ENCODE measurements at regions not wholly inside any gene's neighbourhood (a gene's known extent, or its start where the extent isn't known, plus 50 kb on each side); places are given as distances from the start of the nearest gene placed in this dataset.

DNA sequence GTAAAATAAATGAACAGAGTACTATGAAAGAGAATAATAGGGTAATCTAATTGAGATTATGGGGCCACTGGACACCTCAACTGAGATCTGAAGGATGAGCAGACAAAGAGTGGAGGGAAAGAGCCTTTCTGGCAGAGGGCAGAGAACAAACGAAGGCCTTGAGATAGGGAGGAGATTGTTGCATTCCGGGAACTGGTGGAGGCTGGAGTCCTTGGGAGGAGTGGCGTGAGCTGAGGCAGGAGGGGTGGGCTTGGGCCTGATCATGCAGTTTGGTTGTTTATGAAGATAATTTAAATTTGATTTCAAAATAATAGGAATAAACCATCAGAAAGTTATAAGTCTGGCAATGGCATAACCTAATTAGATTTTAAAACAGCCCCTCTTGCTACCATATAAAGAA is 59.5 kb upstream of the GALNT15 start:
- DNase-seq, result no peak

DNA sequence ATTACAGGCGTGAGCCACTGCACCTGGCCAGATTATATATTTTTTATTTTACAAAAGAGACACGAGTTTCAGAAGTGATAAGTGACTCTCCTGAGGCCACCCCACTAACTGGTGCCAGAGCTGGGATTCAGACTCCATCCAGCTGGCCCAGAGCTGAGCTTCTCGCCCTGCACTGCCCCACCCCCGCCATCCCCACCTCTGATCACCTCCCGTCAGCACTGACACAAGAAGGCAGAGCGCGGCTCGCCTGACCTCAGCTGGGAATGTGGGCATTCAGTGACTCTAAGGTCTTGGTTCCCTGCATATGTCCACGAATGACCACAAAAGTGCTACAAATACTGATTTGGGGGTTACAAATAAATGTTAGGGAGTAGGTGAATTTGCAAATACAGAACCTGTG is 56.1 kb upstream of the GALNT15 start:
- no peak for DNase-seq

DNA sequence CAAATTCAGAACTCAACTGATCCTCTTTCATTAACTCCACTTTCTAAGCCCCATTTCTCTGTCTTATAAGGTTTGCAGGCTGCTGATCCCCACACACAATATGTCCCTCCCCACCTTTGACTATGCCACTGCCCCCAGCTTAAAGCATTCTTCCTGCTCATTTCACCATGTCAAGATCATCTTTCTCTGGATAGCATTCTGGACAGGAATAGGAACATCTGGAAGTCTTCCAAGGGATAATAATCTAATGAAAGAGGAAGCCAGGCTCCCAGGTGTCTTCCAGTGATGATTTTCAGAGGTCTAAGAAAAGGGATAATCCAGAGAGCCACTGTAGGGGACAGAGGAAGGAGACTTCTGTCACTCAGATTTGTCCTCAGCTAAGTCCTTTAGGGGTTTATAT is 54.6 kb upstream of the GALNT15 start:
- no peak for DNase-seq

DNA sequence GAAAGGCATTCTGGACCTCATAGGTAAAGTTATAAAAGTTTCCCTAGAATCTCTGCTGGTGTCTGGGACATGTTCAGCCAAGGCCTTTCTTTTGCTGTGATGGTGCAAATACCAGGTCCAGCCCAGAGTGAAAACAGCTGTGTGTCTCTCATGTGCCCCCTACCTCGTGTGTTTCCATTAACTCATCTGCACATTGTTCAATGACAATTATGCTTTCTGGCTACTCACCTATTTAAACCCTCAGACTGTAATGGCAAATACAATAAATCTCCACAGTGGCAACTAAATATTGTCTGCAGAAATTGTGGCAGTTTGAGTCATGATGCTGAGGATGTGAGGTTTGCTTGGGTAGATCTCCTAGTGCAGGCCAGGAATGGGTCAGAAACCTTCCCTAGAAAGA is 53.1 kb upstream of the GALNT15 start:
- no peak for DNase-seq

DNA sequence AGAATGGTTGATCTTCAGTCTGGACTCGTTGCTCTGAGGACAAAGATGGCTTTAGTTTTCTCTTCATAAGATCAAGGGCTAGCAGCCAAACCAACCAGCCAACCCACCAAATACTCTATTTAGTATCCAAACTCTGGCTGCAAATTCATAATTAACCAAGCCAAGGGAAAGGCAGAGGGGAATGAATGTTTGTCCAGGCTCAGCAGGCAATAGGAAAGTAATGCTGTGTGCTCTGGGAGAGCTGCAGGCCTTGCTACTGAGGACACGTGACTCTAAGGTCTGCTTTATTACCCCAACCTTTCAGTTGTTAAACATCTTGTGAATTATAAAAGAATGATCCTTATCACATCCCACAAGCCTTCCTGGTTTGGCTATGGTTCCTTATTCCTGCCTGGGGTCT is 52.3 kb upstream of the GALNT15 start:
- no peak for DNase-seq

DNA sequence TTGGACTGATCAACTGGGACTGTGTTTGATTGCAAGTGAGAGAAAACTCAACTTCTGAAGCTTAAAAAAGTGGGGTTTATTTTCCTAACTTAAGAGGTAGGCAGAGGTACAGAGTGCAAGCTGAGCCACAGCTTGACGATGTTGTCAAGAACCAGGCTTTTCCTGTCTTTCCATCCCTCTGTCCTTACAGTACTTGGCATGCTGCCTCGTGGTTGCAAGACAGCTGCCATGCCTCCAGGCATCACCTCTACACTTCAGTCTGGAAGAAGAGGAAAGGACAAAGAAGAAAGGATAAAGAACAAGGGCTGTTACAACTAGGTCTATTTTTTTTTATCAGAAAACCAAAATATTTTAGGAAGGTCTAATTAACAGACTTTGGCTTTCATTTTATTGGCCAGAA is 51.8 kb upstream of the GALNT15 start:
- DNase-seq, result no peak

DNA sequence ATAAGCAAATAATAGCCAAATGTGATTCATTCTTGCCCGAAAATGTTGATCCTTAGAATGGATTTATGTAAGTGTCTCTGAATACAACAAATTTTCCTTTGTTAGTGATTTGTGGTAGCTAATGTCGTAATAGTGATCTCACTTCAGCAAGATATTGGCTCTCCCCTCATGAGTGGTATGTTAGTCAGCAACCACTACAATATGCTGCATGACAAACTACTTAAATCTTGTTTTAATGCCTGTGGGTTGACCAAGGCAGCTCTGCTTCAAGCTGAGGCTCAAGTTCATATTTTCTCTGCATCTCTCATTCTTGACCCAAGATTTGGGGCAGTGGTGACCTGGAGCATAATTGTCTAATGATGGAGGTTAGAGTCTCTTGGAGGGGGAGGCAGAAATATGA is 49.8 kb upstream of the GALNT15 start:
- DNase-seq, result no peak

Measured in right forelimb (tissue), 1 donor.